ENCODE measurements at regions not wholly inside any gene's neighbourhood (a gene's known extent, or its start where the extent isn't known, plus 50 kb on each side); places are given as distances from the start of the nearest gene placed in this dataset.
A peak's percentile ranks its signal among the peaks of the same experiment; 100 is the strongest.

DNA sequence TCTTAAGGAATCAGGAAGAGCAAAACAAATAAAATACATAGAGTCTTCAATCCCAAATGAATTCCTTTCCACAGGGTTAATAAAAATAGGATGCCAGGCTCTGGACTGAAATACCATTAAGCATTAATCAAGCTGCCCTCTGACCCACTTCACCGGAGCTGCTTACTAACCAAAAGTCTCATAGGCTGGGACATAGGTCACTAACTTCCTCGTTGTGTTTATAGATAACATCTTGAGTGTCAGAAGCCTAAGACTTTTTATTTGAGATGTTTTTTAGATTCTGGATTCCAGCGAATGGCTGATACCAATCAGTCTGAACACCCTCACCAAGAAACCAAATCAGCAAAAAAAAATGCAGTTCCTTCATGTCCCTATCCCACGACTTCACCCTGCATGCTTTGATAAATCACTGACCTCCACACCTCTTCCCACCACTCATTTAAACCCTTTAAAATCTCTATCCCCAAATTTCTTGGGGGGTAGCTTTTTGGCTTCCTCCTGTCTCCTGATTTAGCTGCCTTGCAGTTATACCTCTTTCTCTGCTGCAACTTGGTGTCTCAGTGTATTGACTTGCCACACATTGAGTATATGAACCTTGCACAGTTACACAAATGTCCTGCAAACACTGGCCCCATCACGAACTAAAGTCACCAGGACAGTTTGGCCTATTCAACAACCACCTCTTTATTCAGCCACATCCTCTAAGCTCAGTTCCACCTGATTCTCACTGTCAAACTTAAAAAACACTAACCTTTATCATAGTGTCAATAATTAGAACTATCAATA lies 399.3 kb downstream of the METTL4 start:
- H3K4me3 ChIP-seq (ENCODE audit: low read depth, low read length) = no peak overlapping the region
- TF ChIP-seq MAX (IDR thresholded peaks at IDR 0.05; ENCODE audit: low read depth, low read length) = no peak
- TF ChIP-seq, protein P1, sequence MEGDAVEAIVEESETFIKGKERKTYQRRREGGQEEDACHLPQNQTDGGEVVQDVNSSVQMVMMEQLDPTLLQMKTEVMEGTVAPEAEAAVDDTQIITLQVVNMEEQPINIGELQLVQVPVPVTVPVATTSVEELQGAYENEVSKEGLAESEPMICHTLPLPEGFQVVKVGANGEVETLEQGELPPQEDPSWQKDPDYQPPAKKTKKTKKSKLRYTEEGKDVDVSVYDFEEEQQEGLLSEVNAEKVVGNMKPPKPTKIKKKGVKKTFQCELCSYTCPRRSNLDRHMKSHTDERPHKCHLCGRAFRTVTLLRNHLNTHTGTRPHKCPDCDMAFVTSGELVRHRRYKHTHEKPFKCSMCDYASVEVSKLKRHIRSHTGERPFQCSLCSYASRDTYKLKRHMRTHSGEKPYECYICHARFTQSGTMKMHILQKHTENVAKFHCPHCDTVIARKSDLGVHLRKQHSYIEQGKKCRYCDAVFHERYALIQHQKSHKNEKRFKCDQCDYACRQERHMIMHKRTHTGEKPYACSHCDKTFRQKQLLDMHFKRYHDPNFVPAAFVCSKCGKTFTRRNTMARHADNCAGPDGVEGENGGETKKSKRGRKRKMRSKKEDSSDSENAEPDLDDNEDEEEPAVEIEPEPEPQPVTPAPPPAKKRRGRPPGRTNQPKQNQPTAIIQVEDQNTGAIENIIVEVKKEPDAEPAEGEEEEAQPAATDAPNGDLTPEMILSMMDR (IDR thresholded peaks at IDR 0.05; ENCODE audit: low read depth, low read length) = no peak
- TF ChIP-seq POLR2A (IDR thresholded peaks at IDR 0.05; ENCODE audit: extremely low read depth, insufficient read length) = no peak
- no peak for TF ChIP-seq MYC (IDR thresholded peaks at IDR 0.05; ENCODE audit: low read depth, low read length)
- no peak for DNase-seq (ENCODE audit: low read depth)

- no peak overlapping the region for H3K4me3 ChIP-seq (ENCODE audit: low read depth, low read length)
- TF ChIP-seq MAX (IDR thresholded peaks at IDR 0.05; ENCODE audit: low read depth, low read length) (no peak), POLR2A (IDR thresholded peaks at IDR 0.05; ENCODE audit: extremely low read depth, insufficient read length) (no peak), MYC (IDR thresholded peaks at IDR 0.05; ENCODE audit: low read depth, low read length) (no peak)
- TF ChIP-seq, protein P1 (IDR thresholded peaks at IDR 0.05; ENCODE audit: low read depth, low read length) = no peak
- no peak for DNase-seq (ENCODE audit: low read depth)
Measured at GRCh38 chr18:2172881-2173280, 398.4 kb downstream of the METTL4 start.

DNA sequence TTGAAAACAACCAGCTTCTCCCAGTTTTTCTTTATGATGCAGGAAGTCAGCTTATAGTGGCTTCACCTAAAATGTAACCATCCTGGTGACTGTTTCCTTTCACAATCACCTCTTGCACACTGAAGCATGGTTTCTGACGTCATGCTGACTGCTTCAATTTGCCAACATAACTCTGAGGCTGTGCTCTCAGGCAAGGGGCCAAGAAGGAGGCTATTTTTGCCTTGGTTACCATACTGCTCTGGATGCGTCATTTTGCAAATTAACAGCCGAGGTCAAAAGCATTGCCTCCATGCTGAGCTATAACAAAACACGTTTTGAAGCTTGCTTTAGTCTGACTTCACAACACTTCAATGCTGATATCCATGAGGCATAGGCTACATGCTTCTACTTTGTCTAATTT lies 397.8 kb downstream of the METTL4 start:
- no peak overlapping the region for H3K4me3 ChIP-seq (ENCODE audit: low read depth, low read length)
- DNase-seq (ENCODE audit: low read depth) = peak; percentile 9
- TF ChIP-seq, protein P1 (IDR thresholded peaks at IDR 0.05; ENCODE audit: low read depth, low read length) = no peak
- no peak for TF ChIP-seq MYC (IDR thresholded peaks at IDR 0.05; ENCODE audit: low read depth, low read length)
- no peak for TF ChIP-seq MAX (IDR thresholded peaks at IDR 0.05; ENCODE audit: low read depth, low read length)
- TF ChIP-seq POLR2A (IDR thresholded peaks at IDR 0.05; ENCODE audit: extremely low read depth, insufficient read length) = no peak

DNA sequence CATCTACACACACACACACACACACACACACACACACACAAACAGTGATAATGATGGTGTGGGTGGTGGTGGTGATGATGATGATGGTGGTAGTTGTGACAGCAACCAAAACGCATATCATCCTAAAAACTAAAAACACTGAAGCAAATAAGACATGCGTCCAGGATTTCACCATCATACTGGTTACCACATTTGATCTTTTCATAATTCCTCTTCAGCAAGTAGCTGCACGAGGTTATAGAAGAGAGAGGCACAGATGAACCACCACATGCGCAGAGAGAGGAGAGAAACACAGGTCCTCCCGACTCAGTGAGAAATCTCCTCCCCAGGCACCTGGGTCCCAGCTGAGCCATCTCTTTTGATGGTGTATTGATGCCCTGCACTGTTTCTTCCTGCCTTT lies 393.3 kb downstream of the METTL4 start:
- TF ChIP-seq, protein P1 (IDR thresholded peaks at IDR 0.05; ENCODE audit: low read depth, low read length) = no peak
- TF ChIP-seq POLR2A (IDR thresholded peaks at IDR 0.05; ENCODE audit: extremely low read depth, insufficient read length) (no peak), MYC (IDR thresholded peaks at IDR 0.05; ENCODE audit: low read depth, low read length) (no peak), MAX (IDR thresholded peaks at IDR 0.05; ENCODE audit: low read depth, low read length) (no peak)
- H3K4me3 ChIP-seq (ENCODE audit: low read depth, low read length) = no peak overlapping the region
- DNase-seq (ENCODE audit: low read depth) = peak; percentile 3

- TF ChIP-seq POLR2A (IDR thresholded peaks at IDR 0.05; ENCODE audit: extremely low read depth, insufficient read length) (no peak), MYC (IDR thresholded peaks at IDR 0.05; ENCODE audit: low read depth, low read length) (no peak)
- TF ChIP-seq, protein P1 (IDR thresholded peaks at IDR 0.05; ENCODE audit: low read depth, low read length) = no peak
- DNase-seq (ENCODE audit: low read depth) = no peak
Measured at GRCh38 chr18:2179498-2180183, 391.7 kb downstream of the METTL4 start.

More at GRCh38 chr18:2179498-2180183, 391.7 kb downstream of the METTL4 start:
- H3K4me3 ChIP-seq (ENCODE audit: low read depth, low read length) = no peak overlapping the region
